SHP77 treated with DMSO at 0.1 percent for 48 hours (cell line): ENCODE measurements at regions not wholly inside any gene's neighbourhood (a gene's known extent, or its start where the extent isn't known, plus 50 kb on each side); places are given as distances from the start of the nearest gene placed in this dataset.

Experiments
- DNase-seq: peaks from one replicate; lab custom pipeline; 2025; lab: John Stamatoyannopoulos, UW

- no peak for DNase-seq
Measured at GRCh38 chr4:89665662-89666061, 171.3 kb downstream of the SNCA start.

GRCh38 chr4:89664521-89664920 lies 172.4 kb downstream of the SNCA start:
- DNase-seq, result no peak

GRCh38 chr4:89661173-89661899 lies 175.6 kb downstream of the SNCA start:
- no peak for DNase-seq

GRCh38 chr4:89660444-89661172 lies 176.4 kb downstream of the SNCA start:
- no peak for DNase-seq

GRCh38 chr4:89658701-89659024 lies 178.3 kb downstream of the SNCA start:
- DNase-seq, result no peak

GRCh38 chr4:89657931-89658700 lies 178.8 kb downstream of the SNCA start:
- DNase-seq, result no peak

GRCh38 chr4:89653012-89653411 lies 183.9 kb downstream of the SNCA start:
- DNase-seq, result no peak

- DNase-seq, result no peak
Measured at GRCh38 chr4:89645482-89645881, 191.5 kb downstream of the SNCA start.

- no peak for DNase-seq
Measured at GRCh38 chr4:89641367-89641687, 195.6 kb downstream of the SNCA start.

- peak; percentile 50 for DNase-seq
Measured at GRCh38 chr4:89640620-89641366, 196.2 kb downstream of the SNCA start.

GRCh38 chr4:89639395-89639794 lies 197.6 kb downstream of the SNCA start:
- DNase-seq, result no peak

- no peak for DNase-seq
Measured at GRCh38 chr4:89625599-89626293, 211.2 kb downstream of the SNCA start.

GRCh38 chr4:89619206-89619962 lies 217.6 kb downstream of the SNCA start:
- DNase-seq, result no peak

- DNase-seq, result no peak
Measured at GRCh38 chr4:89618151-89618550, 218.8 kb downstream of the SNCA start.

- no peak for DNase-seq
Measured at GRCh38 chr4:89617317-89617716, 219.6 kb downstream of the SNCA start.

- DNase-seq, result no peak
Measured at GRCh38 chr4:89616382-89616781, 220.6 kb downstream of the SNCA start.

- no peak for DNase-seq
Measured at GRCh38 chr4:89615051-89615450, 221.9 kb downstream of the SNCA start.

GRCh38 chr4:89614155-89614554 lies 222.8 kb downstream of the SNCA start:
- no peak for DNase-seq

- no peak for DNase-seq
Measured at GRCh38 chr4:89610236-89610635, 226.7 kb downstream of the SNCA start.

- no peak for DNase-seq
Measured at GRCh38 chr4:89609756-89610155, 227.2 kb downstream of the SNCA start.

- DNase-seq, result no peak
Measured at GRCh38 chr4:89604951-89605350, 232.0 kb downstream of the SNCA start.
